HG03280 (cell line): ENCODE measurements at regions not wholly inside any gene's neighbourhood (a gene's known extent, or its start where the extent isn't known, plus 50 kb on each side); places are given as distances from the start of the nearest gene placed in this dataset.
"Not testable (repeated sequence)": the region's sequence is repeated elsewhere in the genome, so short reads cannot be mapped to it uniquely, and the experiment has no call there.

Experiments
- ATAC-seq: cut with Tn5 transposase; IDR thresholded peaks from one replicate; pipeline ENCODE4 v1.9.1; 2021; ENCODE audit warnings: mild to moderate bottlenecking, moderate library complexity; ENCODE audit not compliant: unreplicated experiment

DNA sequence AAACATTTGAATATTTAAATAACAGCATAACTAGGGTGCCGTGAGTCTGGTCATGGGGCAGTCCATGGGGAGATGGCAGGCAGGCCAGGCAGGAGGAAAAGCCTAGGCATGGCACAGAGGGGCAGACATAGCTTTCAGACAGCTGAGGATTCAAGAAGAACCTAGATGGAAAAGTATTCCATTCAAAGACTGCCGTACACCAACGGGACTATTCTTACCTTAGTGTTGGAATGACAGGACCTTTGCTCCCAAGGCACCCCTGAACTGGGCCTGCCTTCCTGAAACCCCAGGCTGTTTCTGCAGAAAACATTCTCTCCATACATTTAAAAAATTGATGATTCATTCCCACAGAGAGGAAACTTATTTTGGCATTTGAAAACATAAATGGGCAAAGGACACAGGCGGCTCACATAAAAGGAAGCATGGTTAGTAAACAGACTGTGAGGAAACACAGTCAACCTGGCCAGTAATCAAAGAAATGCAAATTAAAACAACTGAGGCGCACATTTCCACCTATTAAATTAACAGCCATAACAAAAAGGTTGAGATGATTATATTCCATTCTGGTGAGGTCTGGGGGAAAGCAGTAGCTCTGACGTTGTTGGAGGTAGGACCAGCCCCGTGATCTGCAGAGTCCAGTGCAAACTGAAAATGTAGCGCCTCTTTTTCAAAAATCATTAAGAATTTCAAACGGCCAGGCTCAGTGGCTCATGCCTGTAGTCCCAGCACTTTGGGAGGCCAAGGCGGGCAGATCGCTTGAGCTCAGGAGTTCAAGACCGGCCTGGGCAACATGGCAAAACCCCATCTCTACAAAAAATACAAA, 71.3 kb upstream of the SMAD3 start:
- no peak for ATAC-seq

DNA sequence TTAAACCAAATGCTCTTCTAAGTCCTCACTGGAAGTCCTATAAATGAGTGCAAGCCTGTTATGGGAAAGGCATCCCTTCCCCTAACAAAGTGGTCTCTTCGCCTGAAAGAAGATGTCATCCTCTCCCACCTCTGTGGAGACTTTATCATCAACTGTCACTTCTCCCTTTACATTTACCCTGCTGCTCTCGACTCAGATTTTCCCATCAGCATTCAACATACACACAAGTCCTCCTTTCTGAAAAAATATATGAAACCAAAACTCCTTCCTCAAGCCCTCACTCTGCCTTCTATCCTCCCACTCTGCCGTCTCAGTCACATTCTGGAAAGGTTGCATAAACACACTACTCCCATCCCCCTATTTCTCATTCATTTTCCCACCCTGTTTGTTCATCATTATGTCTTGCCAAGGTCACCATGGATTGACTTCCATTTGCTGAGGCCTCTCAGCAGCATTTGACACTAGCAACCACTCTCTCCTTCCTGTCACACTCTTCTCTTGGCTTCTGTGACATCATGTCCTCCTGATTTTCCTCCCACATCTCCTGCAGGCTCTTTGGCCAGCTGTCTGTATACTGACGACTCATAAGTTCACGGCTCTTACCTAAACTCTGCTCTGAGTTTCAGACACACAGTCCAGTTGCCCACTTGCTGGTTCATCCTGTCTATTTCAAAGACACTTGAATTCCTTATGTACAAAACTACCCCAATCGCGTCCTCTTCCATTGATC, 70.3 kb upstream of the SMAD3 start:
- no peak for ATAC-seq

DNA sequence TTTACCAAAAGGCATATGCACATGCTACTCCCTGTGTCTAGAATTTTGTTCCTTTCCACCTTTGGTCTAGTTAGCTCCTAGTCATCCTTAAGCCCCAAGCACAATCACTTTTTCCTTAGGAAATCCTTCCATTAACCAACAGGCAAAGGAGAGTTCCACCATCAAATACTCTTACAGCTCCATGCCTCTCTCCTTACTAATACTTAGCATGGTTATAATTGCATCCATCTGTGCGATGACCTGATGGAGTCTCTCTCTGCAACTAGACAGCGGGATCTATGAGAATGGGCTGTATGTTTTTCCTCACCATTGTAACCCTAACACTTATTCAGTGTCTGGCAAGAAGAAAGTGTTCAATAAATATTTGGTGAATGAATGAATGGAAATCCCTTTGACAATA, 69.3 kb upstream of the SMAD3 start:
- ATAC-seq: no peak

DNA sequence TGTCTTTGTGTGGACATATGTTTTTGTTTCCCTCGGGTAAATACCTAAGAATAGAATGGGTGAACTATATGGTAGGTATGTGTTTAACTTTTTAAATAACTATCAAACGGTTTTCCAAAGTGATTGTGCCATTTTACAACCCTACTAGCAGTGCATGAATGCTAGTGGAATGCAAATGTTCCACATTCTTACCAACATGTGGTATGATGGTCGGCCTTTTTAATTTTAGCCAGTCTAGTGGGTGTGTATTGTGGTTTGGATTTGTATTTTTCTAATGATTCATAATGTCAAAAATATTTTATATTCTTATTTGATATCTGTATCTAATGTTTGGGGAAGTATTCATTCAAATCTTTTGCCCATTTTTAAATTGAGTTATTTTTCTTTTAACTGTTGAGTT, 68.2 kb upstream of the SMAD3 start:
- no peak for ATAC-seq

DNA sequence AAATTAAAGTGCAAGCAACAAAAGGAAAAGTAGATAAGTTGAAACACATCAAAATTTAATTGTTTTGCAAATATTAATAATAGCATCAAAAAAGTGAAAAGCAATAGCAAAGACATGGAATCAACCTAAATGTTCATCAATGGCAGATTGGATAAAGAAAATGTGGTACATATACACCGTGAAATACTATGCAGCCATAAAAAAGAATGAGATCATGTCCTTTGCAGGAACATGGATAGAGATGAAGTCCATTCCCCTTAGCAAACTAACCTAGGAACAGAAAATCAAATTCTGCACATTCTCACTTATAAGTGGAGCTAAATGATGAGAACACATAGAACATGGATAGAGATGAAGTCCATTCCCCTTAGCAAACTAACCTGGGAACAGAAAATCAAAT, 67.2 kb upstream of the SMAD3 start:
- ATAC-seq: not testable (repeated sequence)

DNA sequence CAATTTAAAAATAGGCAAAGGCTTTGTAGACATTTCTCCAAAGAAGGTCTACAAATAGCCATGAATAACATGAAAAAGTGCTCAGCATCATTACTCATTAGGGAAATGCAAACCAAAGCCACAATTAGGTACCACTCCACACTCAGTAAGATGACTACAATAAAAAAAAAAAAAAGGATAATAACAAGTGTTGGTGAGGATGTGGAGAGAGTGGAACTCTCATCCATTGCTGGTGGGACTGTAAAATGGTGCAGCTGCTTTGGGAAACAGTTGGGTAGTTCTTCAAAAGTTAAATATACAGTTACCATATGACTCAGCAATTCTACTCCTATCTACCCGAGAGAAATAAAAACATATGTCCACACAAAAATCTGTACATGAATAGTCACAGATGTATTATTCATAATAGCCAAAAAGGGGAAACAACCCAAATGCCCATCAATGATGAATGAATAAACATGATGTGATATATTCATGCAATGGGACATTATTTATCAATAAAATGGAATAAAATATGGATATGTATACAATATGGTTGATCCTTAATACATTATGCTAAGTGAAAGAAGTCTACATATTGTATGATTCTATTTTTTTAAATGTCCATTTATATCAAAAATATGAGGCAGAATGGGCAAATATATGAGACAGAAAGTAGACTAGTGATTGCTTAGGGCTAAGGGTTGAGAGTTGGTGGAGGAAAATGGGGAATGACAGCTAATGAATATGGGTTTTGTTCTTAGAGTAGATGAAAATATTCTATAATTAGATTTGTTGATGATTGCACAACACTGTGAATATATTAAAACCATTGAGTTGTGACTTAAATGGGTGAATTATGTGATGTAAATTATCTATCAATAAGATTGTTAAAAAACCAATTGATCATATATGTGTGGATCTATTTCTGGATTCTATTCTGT, 66.1 kb upstream of the SMAD3 start:
- ATAC-seq: no peak

DNA sequence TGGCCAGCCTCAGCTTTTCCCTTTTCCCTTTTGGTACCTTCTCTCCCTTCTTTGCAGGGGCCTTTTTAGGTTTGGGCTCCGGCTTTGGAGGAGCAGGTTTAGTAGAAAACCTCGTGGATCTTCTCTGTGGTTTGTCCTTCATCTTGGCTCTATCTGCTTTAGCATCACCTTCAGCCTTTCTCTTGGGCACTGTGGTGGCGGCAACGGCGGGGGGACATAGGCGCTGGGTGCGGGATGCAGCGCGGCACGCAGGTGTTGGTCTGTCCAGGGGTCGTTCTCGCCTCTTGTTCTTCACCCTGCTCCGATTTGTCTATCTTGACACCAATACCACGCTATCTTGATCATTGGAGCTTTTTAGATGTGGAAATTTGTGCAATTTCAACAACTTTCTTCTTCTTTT, 64.5 kb upstream of the SMAD3 start:
- no peak for ATAC-seq

DNA sequence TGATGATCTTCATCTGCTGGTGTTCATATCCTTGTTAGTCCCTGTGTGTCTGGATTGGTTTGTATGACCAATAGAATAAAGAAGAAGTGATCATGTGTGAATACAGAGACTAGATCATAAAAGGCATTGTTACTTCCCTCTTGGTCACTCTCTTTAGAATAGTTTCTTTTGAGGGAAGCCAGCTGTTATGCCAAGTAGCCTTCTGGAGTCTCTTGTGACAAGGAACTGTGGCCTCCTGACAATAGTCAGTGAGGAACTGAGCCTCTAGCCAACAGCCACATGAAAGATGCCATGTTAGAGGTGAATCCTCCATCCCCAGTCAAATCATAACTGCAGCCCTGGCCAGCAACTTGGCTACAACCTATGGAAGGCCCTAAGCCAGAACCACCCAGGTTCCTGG, 63.0 kb upstream of the SMAD3 start:
- no peak for ATAC-seq

DNA sequence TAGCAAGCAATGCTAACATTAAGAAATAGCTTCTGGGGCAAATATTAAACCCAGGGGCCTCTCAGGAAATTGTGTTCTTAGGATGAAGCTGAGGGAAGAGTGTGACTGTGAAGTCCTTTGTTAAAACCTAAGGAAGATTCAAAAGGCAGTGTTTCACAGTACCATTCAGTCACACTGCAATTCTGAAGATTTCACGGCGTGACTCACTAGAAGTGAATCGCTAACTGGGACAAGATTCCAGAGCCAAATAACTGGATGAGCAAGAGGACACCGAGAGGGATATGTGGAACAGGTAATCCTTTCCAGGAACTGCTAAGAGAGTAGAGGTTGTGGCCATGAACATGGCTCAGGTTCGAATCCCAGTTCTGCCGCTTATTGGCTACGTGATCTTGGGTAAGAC, 61.8 kb upstream of the SMAD3 start:
- no peak for ATAC-seq

DNA sequence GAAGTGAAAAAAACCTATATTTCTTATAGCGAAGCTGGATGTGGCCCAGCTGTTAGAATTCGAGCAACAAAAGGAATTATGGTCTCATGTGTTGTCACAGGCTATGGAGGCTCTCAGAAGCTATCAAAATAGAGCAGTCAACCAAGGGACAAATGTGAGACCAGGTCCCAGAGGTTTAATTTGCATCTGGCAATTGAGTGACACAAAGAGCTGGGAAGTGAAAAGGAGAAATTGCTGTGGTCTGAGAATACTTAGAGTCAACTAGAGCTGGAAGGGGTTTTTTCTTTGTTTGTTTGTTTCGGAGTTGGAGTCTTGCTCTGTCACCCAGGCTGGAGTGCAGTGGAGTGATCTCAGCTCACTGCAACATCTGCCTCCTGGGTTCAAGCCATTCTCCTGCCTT, 61.3 kb upstream of the SMAD3 start:
- ATAC-seq: no peak

DNA sequence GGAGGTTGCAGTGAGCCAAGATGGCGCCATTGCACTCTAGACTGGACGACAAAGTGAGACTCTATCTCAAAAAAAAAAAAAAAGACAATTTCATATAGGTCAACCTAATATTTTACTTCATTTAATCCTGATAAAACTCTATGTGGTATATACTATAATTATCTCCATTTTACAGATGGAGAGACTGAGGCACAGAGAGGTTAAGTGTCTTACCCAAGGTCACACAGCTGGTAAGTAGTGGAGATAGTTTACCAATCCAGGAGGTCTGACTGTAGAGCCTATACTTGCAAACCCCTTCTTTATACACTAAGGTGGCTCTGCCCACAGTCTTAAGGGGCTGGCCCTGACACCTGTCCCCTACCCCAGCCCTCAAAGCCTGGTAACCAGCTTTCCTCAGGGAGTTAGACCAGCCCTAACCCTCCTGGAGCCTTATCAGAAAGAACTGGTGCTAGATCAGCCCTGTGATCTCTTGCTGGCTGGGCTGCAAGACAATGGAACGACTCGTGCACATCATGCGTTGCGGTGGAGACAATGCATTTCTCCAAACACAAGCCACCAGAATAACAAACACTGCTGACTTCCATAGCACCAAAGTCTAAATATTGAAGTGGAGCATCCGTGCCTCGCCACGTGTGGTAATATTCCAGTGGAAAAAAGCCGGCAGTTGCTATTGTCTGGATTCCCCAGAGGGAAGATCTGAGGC, 60.0 kb upstream of the SMAD3 start:
- no peak for ATAC-seq

DNA sequence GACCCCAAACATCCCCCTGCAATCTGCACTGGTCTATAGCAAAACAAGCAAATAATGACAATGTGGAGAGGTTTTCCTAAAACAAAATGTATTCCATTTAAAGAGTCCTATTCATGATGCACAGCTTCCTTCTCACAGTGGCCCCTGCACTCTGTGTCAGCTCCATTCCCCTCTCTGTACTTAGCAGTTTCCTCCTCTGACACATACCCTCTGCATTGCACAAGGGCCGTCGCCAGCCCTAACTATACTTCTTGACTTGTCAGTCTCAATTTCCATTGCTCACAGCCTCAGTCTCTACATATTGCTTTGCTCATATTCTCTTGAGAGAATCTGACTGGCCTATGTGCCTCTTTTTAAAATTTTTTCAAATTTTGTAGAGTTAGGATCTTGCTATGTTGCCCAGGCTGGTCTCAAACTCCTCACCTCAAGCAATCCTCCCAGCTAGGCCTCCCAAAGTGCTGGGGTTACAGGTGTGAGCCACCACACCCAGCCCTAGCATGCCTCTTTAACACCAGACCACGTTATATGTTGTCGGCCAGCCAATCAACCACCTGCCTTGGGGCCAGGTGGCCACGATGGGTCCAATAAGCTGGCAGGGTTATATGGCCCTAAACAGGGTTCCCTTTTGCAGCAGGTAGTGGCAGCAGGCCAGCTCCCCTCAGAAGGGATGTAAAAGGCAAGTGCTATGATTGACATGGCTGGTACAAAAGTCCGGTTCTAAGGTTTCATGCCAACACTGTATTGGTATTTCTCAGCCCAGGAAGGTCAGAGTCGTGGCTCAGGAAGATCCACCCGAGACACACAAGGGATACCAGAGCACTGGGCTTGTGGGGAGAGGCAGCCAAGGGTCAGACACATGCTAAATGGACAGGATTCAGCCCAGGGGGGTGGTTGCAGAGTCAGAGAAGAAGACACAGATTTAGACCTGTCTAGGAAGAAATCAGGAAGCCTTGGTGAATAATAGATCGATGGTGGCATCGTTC, 59.0 kb upstream of the SMAD3 start:
- no peak for ATAC-seq

DNA sequence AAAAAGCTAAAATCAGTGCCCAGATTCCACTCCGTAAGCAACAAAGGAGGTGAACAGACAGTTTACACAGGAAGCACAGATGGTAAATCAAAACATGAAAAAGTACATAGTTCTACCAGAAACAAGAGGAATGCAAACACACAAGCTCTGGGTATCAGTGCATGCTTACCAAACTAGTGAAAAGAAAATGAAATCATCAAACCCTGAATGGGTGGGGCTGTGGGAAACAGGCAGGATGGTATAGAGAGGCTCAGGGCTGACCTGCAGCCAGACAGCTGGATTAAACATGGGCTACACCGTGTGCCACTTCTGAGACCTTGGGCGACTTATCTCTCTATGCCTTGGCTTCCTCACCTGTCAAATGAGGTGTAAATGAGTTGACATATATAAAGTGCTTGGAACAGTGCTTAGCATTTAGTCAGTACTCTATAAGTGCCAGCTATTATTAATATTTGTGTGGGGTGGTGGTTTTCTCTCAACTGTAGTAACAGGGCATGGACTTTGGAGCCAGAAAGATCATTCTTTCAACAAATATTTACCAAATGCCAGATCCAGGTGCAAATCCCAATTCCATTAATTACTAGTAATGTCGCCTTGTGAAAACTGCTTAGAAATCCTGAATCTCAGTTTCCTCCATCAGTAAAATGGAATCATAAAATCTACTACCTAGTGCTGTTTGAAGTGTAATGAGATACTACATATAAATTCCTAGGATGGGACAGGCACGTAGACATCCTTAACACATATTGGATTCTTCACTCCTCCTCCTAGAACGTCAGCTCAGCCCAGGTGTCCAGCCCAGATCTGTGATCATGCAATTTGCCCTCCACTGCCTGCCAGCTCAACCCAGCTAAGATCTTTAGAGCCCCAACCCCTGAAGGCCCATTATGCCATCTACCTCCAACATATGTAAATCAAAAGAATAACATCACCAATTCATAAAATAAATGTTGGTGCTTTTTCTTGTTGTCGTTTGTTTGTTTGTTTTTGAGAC, 55.5 kb upstream of the SMAD3 start:
- ATAC-seq: no peak

DNA sequence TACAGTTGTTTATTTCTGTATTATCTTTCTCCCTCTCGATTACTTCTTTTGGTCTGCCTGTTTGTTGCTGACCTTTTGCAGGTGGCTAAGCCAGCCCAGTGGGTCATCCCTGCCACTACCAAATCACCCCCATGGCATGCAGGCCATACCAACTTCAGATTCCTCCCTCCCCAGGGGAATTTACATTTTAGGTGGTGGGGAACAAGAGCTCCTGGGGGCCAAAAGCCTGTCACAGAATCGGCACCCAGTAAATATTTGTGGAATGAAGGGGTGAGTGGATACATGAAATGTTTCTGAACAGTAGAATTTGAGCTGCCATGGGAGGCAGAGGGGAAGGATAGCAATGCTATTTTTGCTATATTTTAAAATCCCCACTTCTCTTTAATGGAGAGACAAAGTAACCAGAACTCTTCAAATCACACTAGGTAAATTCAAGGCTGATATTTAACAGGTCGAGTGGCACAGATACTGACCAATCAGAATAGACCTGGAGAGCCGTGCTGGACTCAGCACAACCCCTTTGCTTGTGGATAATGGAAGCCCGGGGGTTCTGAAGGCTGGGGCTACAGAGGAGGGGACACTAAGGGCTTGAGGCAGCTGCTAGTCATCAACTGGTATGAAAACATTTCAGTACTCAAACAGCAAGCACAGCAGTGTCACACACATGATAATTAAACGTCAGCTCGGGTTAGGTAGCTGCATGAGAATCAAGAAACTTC, 54.3 kb upstream of the SMAD3 start:
- ATAC-seq: no peak

DNA sequence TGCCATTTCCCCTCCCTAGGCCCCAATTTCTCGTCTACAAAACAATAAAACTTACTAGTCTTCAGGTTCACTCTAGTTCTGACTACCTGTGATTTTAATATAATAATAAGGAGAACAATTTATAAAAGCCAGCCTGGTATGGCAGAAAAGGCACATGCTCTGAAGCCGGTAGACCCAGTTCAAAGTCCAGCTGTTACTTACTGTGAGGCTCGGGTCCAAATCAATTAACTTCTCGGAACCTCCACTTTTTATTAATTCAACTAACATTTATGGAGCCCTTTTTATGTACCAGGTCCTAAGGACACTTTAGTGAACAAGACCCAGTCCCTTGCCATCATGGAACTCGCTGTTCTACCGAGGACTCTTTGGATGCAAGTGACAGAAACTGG, 53.8 kb upstream of the SMAD3 start:
- ATAC-seq: no peak

DNA sequence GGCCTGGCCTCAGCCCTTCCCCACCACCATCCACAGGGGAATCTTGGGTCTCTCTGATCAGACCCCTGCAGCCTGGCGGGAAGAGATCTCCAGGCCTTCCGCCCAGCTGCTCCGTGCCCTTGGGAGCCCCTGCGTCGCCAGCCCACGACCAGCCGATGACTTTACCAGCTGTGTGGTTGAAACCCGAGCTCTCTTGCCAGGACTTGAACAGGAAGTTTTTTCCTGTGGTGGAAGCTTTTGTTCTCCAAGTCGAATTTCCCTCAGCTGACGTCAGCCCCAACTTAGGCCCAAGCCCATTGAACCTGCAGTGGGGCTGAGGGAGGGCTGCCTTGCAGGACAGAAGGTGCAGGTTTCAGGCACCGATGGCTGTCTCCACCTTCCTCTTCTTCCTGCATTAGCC, 51.7 kb upstream of the SMAD3 start:
- no peak for ATAC-seq
